Fibroblast of peridontal ligament (primary cell): ENCODE measurements at regions not wholly inside any gene's neighbourhood (a gene's known extent, or its start where the extent isn't known, plus 50 kb on each side); places are given as distances from the start of the nearest gene placed in this dataset.
A peak's percentile ranks its signal among the peaks of the same experiment; 100 is the strongest.
"Not testable (repeated sequence)": the region's sequence is repeated elsewhere in the genome, so short reads cannot be mapped to it uniquely, and the experiment has no call there.

ENCODE experiments used
- DNase-seq: peaks from one replicate; pipeline ENCODE4 v3.0.0-alpha.2; 2010; ENCODE audit errors: extremely low read depth

- no peak for DNase-seq
These were observed 61.9 kb upstream of the ADGRL2 start for GRCh38 chr1:81738875-81739274.

GRCh38 chr1:81733480-81733879 lies 67.3 kb upstream of the ADGRL2 start:
- DNase-seq, result no peak

DNA sequence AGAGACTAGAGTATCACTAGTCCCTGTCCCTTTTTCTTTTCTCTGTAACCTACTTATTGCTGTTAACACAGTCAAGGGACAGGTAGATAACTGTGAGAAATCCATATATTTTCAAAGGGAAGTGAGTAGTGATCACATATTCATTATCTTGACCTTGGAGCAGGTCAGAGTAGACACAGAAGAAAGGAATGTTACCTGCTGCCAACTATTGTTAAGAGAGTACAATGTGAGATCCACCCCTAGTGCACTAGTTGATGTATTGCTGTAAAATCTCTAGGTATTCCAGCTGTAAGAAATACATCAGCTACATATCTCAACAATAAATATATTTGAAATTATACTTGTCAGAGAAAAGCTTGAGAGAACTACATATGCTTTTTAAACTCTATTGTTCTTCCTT lies 68.7 kb upstream of the ADGRL2 start:
- DNase-seq, result no peak

GRCh38 chr1:81730881-81731280 lies 69.9 kb upstream of the ADGRL2 start:
- no peak for DNase-seq

DNA sequence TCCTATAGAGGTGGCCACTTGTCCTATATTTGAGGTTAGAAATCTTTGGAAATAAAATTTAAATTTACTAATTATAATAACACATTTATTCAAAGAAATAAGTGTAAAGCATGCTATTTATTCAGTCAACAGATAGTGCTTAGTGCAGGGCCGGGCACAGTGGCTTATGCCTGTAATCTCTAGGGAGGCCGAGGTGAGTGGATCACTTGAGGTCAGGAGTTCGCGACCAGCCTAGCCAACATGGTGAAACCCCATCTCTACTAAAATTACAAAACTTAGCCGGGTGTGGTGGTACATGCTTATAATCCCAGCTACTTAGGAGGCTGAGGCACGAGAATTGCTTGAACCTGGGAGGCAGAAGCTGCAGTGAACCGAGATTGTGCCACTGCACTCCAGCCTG lies 70.4 kb upstream of the ADGRL2 start:
- not testable (repeated sequence) for DNase-seq

DNA sequence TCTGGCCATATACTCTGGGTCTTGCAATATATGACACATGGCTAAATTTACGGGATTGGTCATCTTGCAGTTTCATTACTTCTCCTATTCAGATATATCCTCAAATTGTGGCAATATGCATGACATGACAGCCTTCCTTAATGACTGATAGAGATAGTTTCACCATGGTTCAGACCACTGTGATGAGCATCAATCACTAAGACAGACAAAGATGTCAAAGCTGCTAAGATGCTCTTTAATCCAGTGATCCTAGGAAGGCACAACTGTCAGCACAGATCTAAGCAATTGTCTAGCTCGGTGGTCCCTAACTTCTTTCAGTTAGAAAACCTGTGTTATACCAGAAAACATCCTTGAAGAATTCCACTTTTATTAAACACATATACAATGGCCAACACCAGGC lies 70.9 kb upstream of the ADGRL2 start:
- no peak for DNase-seq

DNA sequence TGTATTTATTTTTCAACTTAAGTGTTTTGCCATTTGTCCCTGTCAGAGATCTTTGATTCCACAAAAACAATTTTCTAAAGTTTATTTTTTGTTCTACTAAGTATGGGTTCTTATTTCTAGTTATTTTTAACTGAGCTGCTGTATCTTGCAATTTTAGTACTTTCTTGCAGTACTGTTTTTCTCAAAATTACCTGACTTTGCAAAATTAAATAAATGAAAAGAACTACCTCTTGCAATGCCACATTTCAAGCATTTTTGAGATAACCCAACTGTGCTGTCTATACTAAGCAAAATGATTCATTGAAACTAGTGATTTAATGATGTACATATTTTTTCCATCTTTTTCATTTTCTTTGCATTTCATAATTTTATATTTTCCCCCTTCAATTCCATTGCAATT lies 71.5 kb upstream of the ADGRL2 start:
- no peak for DNase-seq

GRCh38 chr1:81725823-81726222 lies 74.9 kb upstream of the ADGRL2 start:
- no peak for DNase-seq

GRCh38 chr1:81722631-81723328 lies 78.0 kb upstream of the ADGRL2 start:
- DNase-seq, result not testable (repeated sequence)

DNA sequence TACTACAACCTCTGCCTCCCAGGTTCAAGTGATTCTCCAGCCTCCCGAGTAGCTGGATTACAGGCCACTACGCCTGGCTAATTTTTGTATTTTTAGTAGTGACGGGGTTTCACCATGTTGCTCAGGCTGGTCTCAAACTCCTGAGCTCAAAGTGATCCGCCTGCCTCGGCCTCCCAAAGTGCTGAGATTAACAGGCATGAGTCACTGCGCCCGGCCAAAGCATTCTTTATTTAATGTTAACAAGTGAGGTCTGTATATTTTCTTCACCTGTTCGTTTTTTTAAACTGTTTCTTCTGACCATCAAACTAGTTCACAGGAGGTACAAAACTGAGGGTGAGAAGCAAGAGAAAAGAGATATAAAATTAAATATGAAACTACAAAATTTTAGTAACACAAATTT lies 80.5 kb upstream of the ADGRL2 start:
- DNase-seq, result not testable (repeated sequence)

DNA sequence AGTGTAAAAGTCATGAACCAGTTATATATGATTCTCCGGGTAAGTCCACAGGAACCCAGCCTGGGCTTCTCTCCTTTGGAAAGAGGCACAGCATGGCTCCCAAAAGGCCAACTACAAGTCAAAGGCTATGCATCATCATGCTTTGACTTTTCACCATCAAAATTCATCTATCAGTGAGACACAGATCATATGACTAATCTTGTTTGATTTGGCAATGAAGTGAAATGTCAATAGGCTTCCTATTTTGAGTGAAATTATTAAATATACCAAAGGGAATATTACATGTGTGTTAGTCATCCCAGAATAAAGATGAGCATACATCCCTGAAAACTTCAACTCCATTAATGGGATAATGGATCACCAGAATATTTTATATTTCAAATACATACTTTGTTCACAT lies 83.5 kb upstream of the ADGRL2 start:
- DNase-seq, result peak; percentile 55

GRCh38 chr1:81715391-81715790 lies 85.3 kb upstream of the ADGRL2 start:
- DNase-seq, result no peak

DNA sequence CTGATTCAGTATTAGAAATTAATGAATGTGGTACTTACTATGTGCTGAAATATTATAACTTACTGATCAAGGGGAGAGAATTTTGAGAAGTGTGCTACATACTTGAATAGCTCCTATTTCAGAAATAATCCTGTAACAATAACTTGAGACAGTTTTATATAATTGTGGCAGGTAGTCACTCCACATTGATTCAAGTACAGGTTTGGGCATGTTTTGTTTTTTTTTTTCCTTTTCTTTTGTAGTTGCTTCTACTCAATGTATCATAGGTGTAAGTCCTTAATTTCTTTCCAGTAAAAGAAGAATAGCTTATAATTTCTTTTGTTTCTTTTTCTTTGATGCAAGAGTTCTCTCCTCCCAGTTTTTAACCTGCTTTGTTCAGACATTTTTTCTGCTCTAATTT lies 86.1 kb upstream of the ADGRL2 start:
- DNase-seq, result no peak

- DNase-seq, result no peak
These were observed 88.3 kb upstream of the ADGRL2 start for GRCh38 chr1:81712425-81712824.

GRCh38 chr1:81710857-81711256 lies 89.9 kb upstream of the ADGRL2 start:
- no peak for DNase-seq

- DNase-seq, result peak; percentile 59
These were observed 92.5 kb upstream of the ADGRL2 start for GRCh38 chr1:81708250-81708649.

DNA sequence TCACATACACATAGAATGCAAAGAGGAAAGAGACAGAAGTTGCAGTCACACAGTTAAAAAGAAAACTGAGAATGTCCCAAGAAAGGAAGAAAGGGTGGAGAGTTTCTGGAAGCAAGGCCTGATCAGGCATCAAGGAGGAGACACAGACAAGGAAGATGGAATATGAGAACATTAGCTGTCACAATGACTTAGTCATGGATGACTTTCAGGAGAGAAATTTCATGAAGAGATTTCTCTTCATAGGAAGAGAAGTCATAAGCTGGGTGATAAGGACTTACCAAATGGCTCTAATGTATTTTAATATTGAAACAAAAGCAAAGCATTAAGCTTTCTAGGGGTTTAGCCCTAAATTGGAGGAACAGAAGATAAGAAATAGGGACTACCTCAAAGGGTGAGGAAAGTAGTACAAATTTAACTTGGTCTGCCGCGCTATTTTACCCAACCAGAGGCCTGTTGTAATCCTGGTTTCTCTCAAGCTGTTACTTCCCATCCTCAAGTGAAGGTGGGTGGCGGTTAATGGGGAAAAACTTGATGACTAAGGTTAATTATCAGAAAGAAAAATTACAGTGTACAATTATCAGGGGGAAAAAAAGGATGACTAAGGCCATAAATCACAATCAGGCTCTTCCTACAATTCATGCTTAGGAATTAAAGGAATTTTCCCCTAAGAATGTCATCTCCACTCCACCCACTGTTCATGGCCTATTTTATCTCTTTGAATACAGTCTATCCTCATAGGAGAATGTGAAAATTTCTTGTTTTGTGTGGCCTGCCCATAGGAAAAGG lies 93.9 kb upstream of the ADGRL2 start:
- peak; percentile 58 for DNase-seq

DNA sequence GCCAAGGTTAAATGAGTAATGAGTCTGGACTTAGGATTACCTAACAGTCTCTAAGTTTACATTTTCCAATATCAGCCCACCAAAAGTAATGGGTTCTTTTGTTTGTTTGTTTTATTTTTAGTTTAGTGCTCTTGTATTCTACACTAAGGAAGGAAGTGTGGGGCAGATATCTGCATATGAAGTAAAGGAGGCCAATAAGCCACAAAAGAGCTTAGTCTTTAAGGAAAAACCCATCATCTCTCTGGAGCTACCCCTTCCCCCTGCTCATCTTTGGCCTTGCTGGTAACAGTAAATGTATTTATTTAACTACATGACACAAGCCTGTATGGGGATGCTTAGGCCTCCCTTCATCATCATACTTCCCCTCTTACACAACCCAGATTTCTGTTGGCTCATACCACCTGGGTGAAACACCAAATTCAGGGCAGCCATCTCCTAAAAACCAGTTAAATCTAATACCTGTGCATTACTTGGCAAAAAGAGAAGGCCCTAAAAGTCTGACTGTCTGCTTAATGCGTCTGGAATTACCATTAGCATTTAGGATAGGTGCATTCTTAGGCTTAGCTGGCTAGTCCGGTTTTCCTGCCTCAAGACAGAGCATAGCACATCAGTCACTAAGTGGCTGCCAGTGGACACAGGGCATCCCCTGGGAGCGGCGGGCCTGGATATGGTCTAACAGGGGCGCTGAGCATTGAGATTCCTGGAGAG lies 96.8 kb upstream of the ADGRL2 start:
- peak; percentile 81 for DNase-seq

- DNase-seq, result peak; percentile 74
These were observed 97.4 kb upstream of the ADGRL2 start for GRCh38 chr1:81703391-81703755.

GRCh38 chr1:81702903-81703302 lies 97.8 kb upstream of the ADGRL2 start:
- DNase-seq, result peak; percentile 98

DNA sequence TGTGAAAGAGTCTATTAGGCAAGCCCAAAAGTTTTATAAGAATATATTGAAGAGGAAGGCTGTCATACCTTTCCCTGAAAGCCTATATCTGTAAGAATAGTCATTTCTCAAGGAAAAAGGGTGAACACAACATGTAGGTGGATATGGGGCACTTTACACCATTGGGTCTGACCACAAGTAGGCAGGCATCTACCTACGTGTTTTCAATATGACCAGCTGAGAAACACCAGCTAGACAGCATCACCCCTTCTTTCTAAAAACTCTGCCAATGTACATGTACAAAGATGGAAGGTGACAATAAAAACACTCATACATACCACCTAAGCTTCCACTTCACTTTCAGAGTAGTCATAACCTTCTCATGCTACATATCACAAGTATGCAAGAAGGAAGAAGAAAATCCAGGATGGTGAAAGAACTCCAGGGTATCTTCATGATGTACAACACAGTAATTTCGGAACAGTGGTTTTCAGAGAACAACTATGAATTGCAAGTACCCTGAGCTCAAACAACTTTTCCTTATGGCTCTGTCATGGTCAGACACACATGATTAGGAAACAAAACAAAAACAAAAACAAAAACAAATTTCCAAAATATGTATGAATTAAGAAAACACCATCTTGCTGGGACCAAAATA lies 98.5 kb upstream of the ADGRL2 start:
- no peak for DNase-seq

GRCh38 chr1:81700728-81701470 lies 99.8 kb upstream of the ADGRL2 start:
- no peak for DNase-seq
